DND-41 (cell line): ENCODE measurements at regions not wholly inside any gene's neighbourhood (a gene's known extent, or its start where the extent isn't known, plus 50 kb on each side); places are given as distances from the start of the nearest gene placed in this dataset.
A peak's percentile ranks its signal among the peaks of the same experiment; 100 is the strongest.
"Not testable (repeated sequence)": the region's sequence is repeated elsewhere in the genome, so short reads cannot be mapped to it uniquely, and the experiment has no call there.

ENCODE experiments used
- ATAC-seq: fragments of 200-7000 bp; cut with Tn5 transposase; 3 replicates; pipeline ENCODE4 v1.9.1; 2021; ENCODE audit warnings: low read depth; ENCODE audit not compliant: insufficient read depth
- DNase-seq: peaks from one replicate; pipeline ENCODE4 v3.0.0-alpha.2; 2020
- H2AFZ ChIP-seq: 2 replicates; pipeline ENCODE4 v1.6.0; 2012; ENCODE audit warnings: low read depth, low read length
- H3K27ac ChIP-seq: 2 replicates; pipeline ENCODE4 v1.5.1; 2012; ENCODE audit warnings: low read length, inconsistent platforms
- H3K27me3 ChIP-seq: fragments of 200-600 bp; sonication (generic); 2 replicates; pipeline ENCODE4 v1.6.0; 2012; ENCODE audit warnings: low read length, mild to moderate bottlenecking, inconsistent platforms; ENCODE audit not compliant: insufficient read depth, poor library complexity
- H3K36me3 ChIP-seq: 2 replicates; pipeline ENCODE4 v1.5.1; 2012; ENCODE audit warnings: low read length, inconsistent platforms; ENCODE audit not compliant: insufficient read depth
- H3K4me1 ChIP-seq: 2 replicates; pipeline ENCODE4 v1.5.1; 2012; ENCODE audit warnings: mild to moderate bottlenecking, low read length; ENCODE audit not compliant: insufficient read depth
- H3K4me2 ChIP-seq: 2 replicates; pipeline ENCODE4 v1.6.0; 2012; ENCODE audit warnings: mild to moderate bottlenecking, moderate library complexity, low read length, inconsistent platforms; ENCODE audit not compliant: insufficient read depth
- H3K4me3 ChIP-seq, 2 experiments: fragments of 200-600 bp in 1 of 2; shearing (Covaris generic) in 1 of 2; 2 replicates each; pipeline ENCODE4 v1.5.1; 2012 to 2016; ENCODE audit warnings: inconsistent platforms in 2 of 2, low read length in 2 of 2, mild to moderate bottlenecking in 2 of 2, low read depth in 1 of 2, moderate library complexity in 1 of 2
- H3K79me2 ChIP-seq: 2 replicates; pipeline ENCODE4 v1.6.0; 2012; ENCODE audit warnings: low read length, inconsistent platforms; ENCODE audit not compliant: insufficient read depth
- H3K9ac ChIP-seq: 2 replicates; pipeline ENCODE4 v1.6.0; 2012; ENCODE audit warnings: low read depth, mild to moderate bottlenecking, inconsistent platforms, low read length, moderate library complexity
- H3K9me3 ChIP-seq: 2 replicates; pipeline ENCODE4 v1.5.1; 2012; ENCODE audit warnings: low read length, moderate library complexity, mild to moderate bottlenecking, inconsistent platforms; ENCODE audit not compliant: insufficient read depth, severe bottlenecking
- H4K20me1 ChIP-seq: 2 replicates; pipeline ENCODE4 v1.6.0; 2012; ENCODE audit warnings: low read length; ENCODE audit not compliant: insufficient read depth
- EZH2 ChIP-seq: IDR thresholded peaks from 3 replicates; pipeline ENCODE4 v1.6.1; 2012; ENCODE audit warnings: borderline replicate concordance, low read depth, mild to moderate bottlenecking, moderate library complexity, low read length, inconsistent platforms; ENCODE audit not compliant: severe bottlenecking
- TF ChIP-seq, protein P1 (sequence below): IDR thresholded peaks from 2 replicates; pipeline ENCODE4 v1.5.1; 2012; ENCODE audit warnings: borderline replicate concordance, low read length, moderate library complexity, mild to moderate bottlenecking; ENCODE audit not compliant: poor library complexity, severe bottlenecking; ENCODE audit errors: extremely low read depth

GRCh38 chr6:28841290-28841689 lies 82.5 kb downstream of the TRIM27 start:
- no peak for DNase-seq

GRCh38 chr6:28848756-28849155 lies 75.0 kb downstream of the TRIM27 start:
- ATAC-seq, H4K20me1 ChIP-seq, H3K27me3 ChIP-seq, H3K9me3 ChIP-seq, H3K4me3 ChIP-seq, H3K4me2 ChIP-seq, H3K9ac ChIP-seq, H3K79me2 ChIP-seq, H2AFZ ChIP-seq, H3K4me1 ChIP-seq, H3K36me3 ChIP-seq, H3K27ac ChIP-seq: not testable (repeated sequence)
- TF ChIP-seq, protein P1, sequence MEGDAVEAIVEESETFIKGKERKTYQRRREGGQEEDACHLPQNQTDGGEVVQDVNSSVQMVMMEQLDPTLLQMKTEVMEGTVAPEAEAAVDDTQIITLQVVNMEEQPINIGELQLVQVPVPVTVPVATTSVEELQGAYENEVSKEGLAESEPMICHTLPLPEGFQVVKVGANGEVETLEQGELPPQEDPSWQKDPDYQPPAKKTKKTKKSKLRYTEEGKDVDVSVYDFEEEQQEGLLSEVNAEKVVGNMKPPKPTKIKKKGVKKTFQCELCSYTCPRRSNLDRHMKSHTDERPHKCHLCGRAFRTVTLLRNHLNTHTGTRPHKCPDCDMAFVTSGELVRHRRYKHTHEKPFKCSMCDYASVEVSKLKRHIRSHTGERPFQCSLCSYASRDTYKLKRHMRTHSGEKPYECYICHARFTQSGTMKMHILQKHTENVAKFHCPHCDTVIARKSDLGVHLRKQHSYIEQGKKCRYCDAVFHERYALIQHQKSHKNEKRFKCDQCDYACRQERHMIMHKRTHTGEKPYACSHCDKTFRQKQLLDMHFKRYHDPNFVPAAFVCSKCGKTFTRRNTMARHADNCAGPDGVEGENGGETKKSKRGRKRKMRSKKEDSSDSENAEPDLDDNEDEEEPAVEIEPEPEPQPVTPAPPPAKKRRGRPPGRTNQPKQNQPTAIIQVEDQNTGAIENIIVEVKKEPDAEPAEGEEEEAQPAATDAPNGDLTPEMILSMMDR, result peak; percentile 41
- peak; percentile 45 for DNase-seq

More at GRCh38 chr6:28841290-28841689, 82.5 kb downstream of the TRIM27 start:
- no peak for ATAC-seq
- H3K9ac ChIP-seq, result no peak overlapping the region
- H4K20me1 ChIP-seq, result no peaks in the 10 kb centered on the region
- no peak overlapping the region for H2AFZ ChIP-seq
- H3K4me2 ChIP-seq, result no peak overlapping the region
- H3K36me3 ChIP-seq, result no peaks in the 10 kb centered on the region
- no peaks in the 10 kb centered on the region for H3K9me3 ChIP-seq
- TF ChIP-seq, protein P1, result peak; percentile 23
- TF ChIP-seq EZH2, result no peak
- H3K27ac ChIP-seq, result no peak overlapping the region
- peaks cover 15% of the 10 kb centered on the region for H3K27me3 ChIP-seq
- H3K79me2 ChIP-seq, result no peaks in the 10 kb centered on the region
- H3K4me1 ChIP-seq, result peaks cover 31% of the 10 kb centered on the region; the same call in 1 of the 2 replicates
- no peak overlapping the region for H3K4me3 ChIP-seq
